TTC549 (cell line): ENCODE measurements at regions not wholly inside any gene's neighbourhood (a gene's known extent, or its start where the extent isn't known, plus 50 kb on each side); places are given as distances from the start of the nearest gene placed in this dataset.

ENCODE experiments used
- FAIRE-seq: peaks from 2 replicates; lab custom pipeline; 2012; peaks lifted over from hg19 to GRCh38; lab: Jason Lieb, UNC

DNA sequence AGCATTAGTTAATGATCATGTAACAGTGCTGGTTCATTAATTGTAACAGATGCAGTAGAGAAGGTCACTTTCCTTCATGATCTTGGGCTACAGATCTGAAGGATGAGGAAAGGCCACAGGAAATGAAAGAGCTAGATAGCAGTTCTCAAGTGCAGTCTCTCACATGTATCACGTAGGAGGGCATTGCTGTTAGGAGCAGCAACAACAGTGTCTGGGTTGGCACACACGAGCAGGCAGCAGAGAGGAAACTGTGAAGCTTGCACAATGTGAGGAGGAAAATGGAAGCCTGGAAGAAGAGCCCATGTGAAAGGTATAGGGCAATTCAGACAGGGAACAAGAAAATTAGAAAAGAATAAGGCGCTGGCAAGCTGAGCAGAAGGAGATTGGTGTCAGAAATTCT is 1741.5 kb downstream of the PCDH9 start:
- FAIRE-seq: no peak

GRCh38 chr13:65479692-65480091 is 1750.4 kb downstream of the PCDH9 start:
- FAIRE-seq: no peak

DNA sequence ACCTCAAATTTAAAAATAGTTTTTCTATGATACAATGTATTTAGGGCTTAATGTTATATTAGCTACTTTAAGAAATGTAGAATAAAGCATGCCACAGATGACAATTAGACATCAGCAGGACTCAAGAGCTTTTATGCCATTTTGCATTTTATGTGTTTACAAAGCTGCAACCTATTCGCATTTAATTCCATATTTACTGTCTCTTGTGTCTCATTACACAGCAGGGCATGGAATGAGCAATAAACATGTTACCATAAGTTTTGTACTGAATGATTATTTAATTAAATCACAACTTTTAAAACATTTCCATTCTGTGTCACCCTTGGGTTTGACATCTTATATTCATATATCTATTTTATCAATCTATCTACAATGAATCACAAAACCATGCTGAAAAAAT is 1756.9 kb downstream of the PCDH9 start:
- no peak for FAIRE-seq

GRCh38 chr13:65472336-65472735 is 1757.8 kb downstream of the PCDH9 start:
- FAIRE-seq: no peak

DNA sequence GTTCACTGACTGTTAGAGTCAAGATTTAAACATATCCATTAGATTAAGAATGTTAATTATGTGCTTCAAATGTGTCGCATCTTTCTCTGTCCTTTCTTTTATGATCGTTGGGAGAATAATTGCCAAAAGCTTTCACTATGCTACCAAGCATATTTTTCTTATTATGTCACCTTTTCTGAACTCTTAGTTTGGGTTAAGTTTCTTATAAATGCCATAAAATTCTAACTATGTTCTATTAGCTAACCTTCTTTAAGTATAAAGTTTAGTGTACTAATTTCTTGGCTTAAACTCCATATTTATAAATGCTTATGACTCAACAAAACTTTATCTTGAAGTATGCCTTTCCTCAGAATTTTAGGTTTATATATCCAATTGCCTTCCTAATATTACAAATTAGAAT is 1759.4 kb downstream of the PCDH9 start:
- no peak for FAIRE-seq

DNA sequence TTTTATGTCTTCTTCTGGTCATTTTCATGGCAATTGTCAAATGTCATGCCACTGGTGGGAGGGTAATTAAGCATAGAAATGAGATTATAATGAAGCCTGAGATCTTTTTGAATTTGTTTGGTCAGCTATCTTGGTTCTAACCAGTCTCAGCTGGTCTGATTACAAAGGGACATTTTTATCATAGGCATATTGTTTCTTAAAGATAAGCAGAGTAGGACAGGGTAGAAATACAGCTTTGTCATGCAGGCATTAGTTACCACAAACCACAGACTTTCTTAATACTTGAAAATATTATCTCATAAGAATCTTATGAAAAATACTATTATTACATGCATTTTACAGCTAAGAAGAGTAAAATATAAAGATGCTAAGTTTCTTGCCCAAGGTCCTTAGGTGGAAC is 1761.5 kb downstream of the PCDH9 start:
- no peak for FAIRE-seq

DNA sequence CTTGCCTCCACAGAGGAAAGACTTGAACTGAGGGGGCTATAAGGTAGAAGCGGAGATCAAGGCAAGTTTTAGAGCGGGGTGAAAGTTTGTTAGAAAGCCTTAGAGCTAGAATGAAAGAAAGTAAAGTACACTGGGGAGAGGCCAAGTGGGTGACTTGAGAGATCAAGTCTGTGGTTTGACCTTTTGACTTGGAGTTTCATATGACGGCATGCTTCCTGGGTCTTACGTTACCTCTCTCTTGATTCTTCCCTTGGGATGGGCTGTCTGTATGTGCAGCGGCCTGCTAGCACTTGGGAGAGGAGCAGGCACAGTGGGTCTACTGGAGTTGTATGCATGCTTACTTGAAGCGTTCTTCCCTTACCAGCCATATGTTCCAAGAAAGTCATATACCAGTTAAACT is 1768.5 kb downstream of the PCDH9 start:
- FAIRE-seq: no peak

GRCh38 chr13:65460136-65460535 is 1770.0 kb downstream of the PCDH9 start:
- no peak for FAIRE-seq

DNA sequence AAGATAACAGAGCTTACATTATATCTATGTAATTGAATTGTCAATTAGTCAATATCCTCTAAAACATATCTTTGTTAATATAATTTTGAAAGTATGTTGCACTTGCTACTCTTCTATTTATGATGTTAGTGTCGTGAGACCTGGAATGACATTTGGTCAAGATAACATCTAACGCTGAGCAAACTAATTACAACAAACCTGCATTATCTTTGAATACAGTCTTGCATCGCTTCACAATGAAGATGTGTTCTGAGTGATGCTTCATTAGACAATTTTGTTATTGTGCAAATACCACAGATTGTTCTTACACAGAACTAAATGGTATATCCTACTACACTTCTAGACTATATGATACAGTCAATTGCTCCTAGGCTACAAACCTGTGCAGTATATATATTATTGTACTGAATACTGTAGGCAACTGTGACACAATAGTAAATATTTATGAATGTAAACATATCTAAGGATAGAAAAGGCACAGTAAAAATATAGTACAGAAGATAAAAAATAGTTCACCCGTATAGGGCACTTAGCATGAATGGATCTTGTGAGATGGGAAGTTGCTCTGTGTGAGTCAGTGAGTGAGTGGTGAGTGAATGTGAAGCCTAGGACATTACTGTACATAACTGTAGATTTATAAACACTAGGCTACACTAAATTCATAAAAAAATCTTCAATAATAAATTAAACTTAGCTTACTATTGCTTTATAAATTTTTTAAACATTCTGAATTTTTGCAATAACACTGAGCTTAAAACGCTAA is 1773.8 kb downstream of the PCDH9 start:
- FAIRE-seq: no peak

GRCh38 chr13:65454403-65454802 is 1775.7 kb downstream of the PCDH9 start:
- FAIRE-seq: no peak

DNA sequence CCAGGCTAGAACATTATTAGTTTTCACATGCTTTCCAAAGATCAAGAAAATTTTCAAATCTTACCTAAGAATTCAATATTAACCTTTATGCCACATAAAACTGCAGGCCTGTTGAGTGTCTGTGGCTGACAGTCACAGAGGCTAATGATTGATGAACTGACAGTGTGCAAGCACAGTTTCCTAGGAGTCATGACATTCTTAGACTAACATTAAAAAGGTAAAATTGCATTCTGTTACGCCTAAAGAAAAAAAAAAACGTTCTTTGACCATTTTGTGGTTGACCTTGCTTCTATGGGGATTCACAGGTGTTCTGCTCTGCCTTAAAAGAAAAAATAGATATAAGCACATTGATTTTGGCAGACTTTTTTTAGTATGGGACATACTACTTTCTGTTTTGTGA is 1776.2 kb downstream of the PCDH9 start:
- no peak for FAIRE-seq

GRCh38 chr13:65445340-65445739 is 1784.8 kb downstream of the PCDH9 start:
- FAIRE-seq: no peak

DNA sequence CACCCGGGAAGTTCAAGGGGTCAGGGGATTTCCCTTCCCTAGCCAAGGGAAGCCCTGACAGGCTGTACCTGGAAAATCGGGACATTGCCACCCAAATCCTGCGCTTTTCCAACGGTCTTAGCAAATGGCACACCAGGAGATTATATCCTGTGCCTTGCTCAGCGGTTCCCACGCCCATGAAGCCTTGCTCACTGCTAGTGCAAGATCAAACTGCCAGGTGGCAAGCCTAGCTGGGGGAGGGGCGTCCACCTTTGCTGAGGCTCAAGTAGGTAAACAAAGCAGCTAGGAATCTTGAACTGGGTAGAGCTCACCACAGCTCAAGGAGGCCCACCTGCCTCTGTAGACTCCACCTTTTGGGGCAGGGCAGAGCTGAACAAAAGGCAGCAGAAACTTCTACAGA is 1794.5 kb downstream of the PCDH9 start:
- FAIRE-seq: no peak

DNA sequence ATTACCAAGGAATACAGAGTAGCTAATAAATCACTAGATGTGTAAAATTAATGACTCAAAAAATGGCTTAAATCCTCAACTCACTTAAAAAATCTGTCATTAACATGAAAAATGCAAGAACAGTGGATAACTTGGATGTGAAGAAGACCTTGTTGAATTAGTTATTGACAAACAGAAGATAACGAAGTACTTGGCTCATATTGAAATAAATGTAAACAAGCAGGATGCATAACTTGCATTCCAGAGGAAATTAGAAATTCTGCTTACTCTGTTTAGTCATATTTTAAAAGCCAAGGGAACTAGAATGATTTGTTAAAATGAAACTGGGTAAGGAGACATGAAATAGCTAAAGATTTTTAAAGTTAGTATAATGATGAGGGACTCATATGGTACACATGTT is 1812.2 kb downstream of the PCDH9 start:
- FAIRE-seq: no peak

DNA sequence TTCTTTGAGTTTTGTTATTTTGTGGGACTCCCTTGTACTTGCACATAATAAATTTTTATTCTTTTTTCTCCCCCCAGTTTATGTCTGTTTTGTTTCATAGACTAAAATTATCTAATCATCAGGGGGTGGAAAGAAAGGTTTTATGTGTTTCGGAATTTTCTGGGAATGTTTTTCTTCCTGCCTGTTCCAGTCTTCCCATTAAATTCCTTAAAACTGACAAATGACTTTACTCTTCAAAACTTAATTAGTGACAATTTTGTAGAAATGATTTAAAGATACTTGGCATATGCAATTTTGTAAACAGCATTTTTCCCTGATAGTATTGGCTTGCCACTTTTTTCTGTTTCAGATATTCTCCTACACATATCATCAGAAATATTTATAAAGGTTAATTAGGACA is 1813.4 kb downstream of the PCDH9 start:
- no peak for FAIRE-seq

DNA sequence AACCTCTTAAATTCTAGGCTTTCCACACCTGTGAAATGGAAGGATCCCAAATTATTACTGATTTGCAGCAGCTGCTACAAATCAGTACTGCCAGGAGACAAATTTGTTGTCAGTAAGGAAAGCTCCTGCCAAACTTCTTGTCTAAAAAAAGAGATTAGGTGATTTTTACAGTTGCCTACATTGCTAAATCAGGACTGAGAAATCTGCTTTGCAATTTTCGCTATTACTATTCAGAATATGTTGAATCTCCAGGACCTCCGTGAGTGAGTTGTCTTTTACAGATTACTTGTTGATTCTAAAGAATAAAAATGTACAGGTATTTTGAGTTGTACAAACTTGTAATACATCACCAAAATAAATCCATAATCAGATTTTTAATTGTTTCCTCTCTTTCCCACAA is 1815.9 kb downstream of the PCDH9 start:
- FAIRE-seq: no peak

DNA sequence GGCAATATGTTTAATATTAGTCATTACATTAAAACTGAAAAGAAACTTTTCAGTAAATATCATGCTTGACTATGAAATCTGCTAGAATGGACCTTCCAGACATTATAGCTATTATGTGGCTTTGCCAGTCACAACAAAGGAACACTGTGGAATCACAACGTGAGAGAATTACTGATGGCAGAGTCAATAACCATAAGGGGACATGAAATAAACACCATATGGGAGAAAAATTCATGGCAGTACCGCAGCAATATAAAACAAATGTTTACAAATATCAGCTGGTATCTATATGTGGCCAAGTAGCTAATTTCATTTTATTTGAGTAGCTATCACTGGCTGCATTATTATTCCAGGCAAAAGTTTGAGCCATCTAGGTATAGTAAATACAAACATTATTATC is 1818.6 kb downstream of the PCDH9 start:
- no peak for FAIRE-seq

GRCh38 chr13:65410791-65411190 is 1819.3 kb downstream of the PCDH9 start:
- no peak for FAIRE-seq

DNA sequence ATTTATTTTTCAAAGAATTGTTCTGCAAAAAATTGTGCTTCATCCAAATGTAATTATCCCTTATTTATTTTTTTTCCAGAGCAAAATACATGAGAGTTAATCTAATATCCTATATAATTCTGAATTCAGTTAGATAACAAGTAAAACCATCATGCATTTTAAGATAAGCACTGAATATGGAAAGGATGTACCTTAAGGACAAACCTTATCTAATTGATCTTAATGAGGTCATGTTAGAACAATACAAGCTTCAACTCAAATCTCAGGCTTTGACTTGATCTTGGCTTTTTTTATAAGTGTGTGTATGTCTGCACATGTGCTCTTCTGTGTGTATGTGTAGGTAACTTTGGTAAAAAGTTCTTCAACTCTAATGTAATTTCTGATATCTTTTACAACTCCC is 1828.8 kb downstream of the PCDH9 start:
- FAIRE-seq: no peak

DNA sequence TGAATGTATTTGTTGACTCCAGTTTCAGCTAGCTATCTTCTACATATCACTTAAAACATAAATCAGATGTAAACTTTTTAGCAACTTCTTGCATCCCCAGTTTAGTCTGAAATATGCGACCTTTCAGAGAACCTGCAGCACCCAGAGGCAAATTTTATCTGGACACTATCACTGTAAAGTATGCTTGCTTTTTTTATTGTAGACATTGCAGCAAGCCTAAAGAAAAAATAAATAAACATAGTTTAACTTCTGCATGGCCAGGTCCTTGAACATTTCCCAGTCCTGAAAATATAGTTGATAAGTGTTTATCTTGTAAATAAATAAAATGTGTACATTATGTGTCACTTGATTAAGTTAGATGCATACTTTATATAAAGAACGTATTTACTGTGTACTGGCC is 1829.4 kb downstream of the PCDH9 start:
- no peak for FAIRE-seq

GRCh38 chr13:65387743-65388347 is 1842.3 kb downstream of the PCDH9 start:
- no peak for FAIRE-seq

- FAIRE-seq: peak; percentile 34
Measured at GRCh38 chr13:65378943-65379519, 1851.1 kb downstream of the PCDH9 start.

DNA sequence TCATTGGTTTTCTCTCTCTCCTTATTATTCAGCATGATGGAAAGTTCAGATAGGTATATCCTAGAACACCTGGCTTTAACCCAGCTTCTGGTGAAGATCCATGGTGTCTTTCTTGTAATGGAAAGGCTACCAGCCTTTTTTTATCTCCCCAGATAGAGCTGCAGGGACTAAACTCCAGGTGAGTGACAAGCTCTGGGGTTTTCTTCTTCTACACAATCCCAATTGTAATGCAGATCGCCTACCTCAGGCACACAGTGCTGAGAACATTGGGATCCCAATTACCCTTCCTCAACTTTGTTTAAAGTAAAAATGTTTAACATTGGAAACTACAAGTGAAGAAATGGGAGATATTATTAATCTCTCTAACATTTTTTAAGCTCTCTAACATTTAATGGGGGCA is 1851.7 kb downstream of the PCDH9 start:
- FAIRE-seq: no peak

GRCh38 chr13:65368832-65369231 is 1861.3 kb downstream of the PCDH9 start:
- no peak for FAIRE-seq
